ENCODE measurements at regions not wholly inside any gene's neighbourhood (a gene's known extent, or its start where the extent isn't known, plus 50 kb on each side); places are given as distances from the start of the nearest gene placed in this dataset.

DNA sequence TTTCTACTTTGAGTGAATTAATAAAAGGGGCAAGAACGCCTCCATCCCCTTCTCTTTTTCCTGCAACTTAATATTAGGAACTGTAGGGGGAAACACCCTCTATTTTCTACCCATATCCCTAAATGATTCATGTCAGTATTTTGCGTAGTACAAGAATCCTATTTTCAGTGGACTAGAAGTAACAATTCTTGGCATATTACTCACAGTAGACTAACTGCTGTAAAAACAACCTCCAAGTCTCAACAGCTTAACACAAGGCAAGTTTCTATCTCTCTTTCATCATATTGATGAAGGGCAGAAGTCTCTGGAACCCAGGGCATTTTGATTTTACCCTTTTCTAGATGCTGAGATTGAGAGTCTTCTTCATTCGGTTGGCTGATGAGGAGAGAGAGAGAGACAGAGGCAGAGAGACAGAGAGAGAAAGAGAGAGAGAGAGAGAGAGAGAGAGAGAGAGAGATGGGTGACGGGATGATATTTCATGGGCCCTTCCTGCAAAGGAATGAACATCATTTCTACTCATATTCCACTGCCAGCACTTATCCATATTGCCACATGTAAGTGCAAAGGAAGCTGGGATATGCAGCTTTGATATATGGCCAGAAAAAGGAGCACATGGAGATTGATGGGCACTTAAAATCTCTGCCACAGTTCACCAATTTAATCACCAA lies 481.6 kb downstream of the LPIN1 start:
- no peak overlapping the region for H3K27ac ChIP-seq (ENCODE audit: insufficient read depth, low read depth, low read length)
- CTCF ChIA-PET, result no interaction called here

DNA sequence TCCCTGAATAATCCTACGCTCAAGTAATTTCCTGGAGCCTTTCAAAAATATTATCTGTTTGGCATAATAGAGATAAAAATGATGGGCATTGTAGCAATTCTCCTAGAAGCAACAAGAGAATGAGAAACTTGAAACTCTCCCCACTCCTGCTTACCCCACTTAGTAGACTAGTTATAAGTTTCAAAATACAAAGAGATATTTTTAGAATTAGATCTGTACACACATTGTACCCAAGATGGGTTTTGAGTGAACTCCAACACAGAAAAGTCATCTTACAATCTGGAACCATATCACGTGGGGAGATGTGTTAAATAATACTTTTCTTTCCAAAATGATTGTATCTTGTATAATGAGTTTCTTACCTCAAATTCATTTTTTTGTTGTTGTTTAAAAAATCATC lies 484.9 kb downstream of the LPIN1 start:
- Histone ChIP-seq H3K36me3 (ENCODE audit: control insufficient read depth in 2 of 2, extremely low read depth in 1 of 2, insufficient read depth in 2 of 2, low read length in 2 of 2) (no peaks in the 10 kb centered on the region), H3K4me3 (replicated peaks in 1 of 3; ENCODE audit: insufficient read depth in 1 of 3, low read depth in 1 of 3, low read length in 3 of 3) (no peak overlapping the region), H4K20me1 (replicated peaks; ENCODE audit: control insufficient read depth, extremely low read depth, insufficient read depth, low read length) (no peaks in the 10 kb centered on the region), H3K79me2 (ENCODE audit: control insufficient read depth, insufficient read depth, low read length) (no peaks in the 10 kb centered on the region), H3K4me1 (ENCODE audit: control insufficient read depth, extremely low read depth, insufficient read depth, low read length) (no peaks in the 10 kb centered on the region), H3K9me3 (replicated peaks; ENCODE audit: control insufficient read depth, insufficient read depth, low read length) (no peaks in the 10 kb centered on the region), H3K9me1 (replicated peaks; ENCODE audit: control insufficient read depth, extremely low read depth, insufficient read depth, low read length) (no peaks in the 10 kb centered on the region), H3K27me3 (ENCODE audit: control insufficient read depth in 2 of 2, insufficient read depth in 2 of 2, low read length in 2 of 2) (peaks cover 0 to 3% of the 10 kb centered on the region in 2 experiments), H3K9ac (replicated peaks; ENCODE audit: extremely low read depth, insufficient read depth, low read length) (no peak overlapping the region), H3K27ac (ENCODE audit: insufficient read depth, low read depth, low read length) (no peak overlapping the region), H3K4me2 (ENCODE audit: insufficient read depth, low read length) (no peak overlapping the region), H2AFZ (ENCODE audit: low read depth, low read length) (no peak overlapping the region)
- dilution Hi-C loops (cut with MboI; ENCODE audit: extremely low pct_ligation_motif_present, low sequenced_read_pairs), result no loop called here
- TF ChIP-seq EZH2 (IDR thresholded peaks at IDR 0.05; ENCODE audit: borderline replicate concordance, low read depth, low read length, severe bottlenecking), result no peak
- no peak for TF ChIP-seq MYC (IDR thresholded peaks at IDR 0.05; ENCODE audit: low read depth, low read length)
- TF ChIP-seq, protein P1, sequence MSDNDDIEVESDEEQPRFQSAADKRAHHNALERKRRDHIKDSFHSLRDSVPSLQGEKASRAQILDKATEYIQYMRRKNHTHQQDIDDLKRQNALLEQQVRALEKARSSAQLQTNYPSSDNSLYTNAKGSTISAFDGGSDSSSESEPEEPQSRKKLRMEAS (IDR thresholded peaks at IDR 0.05; ENCODE audit: insufficient read depth, insufficient read length), result no peak
- no peak for TF ChIP-seq JUN (IDR thresholded peaks at IDR 0.05; ENCODE audit: borderline replicate concordance, insufficient read depth, insufficient read length, low read depth)
- TF ChIP-seq, protein P2, sequence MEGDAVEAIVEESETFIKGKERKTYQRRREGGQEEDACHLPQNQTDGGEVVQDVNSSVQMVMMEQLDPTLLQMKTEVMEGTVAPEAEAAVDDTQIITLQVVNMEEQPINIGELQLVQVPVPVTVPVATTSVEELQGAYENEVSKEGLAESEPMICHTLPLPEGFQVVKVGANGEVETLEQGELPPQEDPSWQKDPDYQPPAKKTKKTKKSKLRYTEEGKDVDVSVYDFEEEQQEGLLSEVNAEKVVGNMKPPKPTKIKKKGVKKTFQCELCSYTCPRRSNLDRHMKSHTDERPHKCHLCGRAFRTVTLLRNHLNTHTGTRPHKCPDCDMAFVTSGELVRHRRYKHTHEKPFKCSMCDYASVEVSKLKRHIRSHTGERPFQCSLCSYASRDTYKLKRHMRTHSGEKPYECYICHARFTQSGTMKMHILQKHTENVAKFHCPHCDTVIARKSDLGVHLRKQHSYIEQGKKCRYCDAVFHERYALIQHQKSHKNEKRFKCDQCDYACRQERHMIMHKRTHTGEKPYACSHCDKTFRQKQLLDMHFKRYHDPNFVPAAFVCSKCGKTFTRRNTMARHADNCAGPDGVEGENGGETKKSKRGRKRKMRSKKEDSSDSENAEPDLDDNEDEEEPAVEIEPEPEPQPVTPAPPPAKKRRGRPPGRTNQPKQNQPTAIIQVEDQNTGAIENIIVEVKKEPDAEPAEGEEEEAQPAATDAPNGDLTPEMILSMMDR (IDR thresholded peaks at IDR 0.05; ENCODE audit: extremely low read depth in 1 of 2, insufficient read depth in 1 of 2, low read depth in 1 of 2, low read length in 2 of 2), result no peak
- no peak for TF ChIP-seq FOS (IDR thresholded peaks at IDR 0.05; ENCODE audit: borderline replicate concordance, insufficient read depth, low read length)
- no peak for TF ChIP-seq GATA2 (IDR thresholded peaks at IDR 0.05; ENCODE audit: insufficient read depth, insufficient read length, low read depth, low read length)
- no peak for TF ChIP-seq POLR2AphosphoS5 (IDR thresholded peaks at IDR 0.05; ENCODE audit: insufficient read depth, low read depth, low read length)
- no peak for TF ChIP-seq POLR2A (IDR thresholded peaks at IDR 0.05; ENCODE audit: low read depth, low read length)
- no peak for FAIRE-seq
- CTCF ChIA-PET, result no interaction called here
- BruUV-seq (replicated peaks), result no TSS peak
- POLR2A ChIA-PET, result no interaction called here
- intact Hi-C loops (cut with micrococcal nuclease), result no loop called here
- no peak for DNase-seq (ENCODE audit: low read depth, low spot score)

More for the DNA sequence above, 481.6 kb downstream of the LPIN1 start:
- no peaks in the 10 kb centered on the region for H4K20me1 ChIP-seq (replicated peaks; ENCODE audit: control insufficient read depth, extremely low read depth, insufficient read depth, low read length)
- H3K9me1 ChIP-seq (replicated peaks; ENCODE audit: control insufficient read depth, extremely low read depth, insufficient read depth, low read length), result no peaks in the 10 kb centered on the region
- H3K4me1 ChIP-seq (ENCODE audit: control insufficient read depth, extremely low read depth, insufficient read depth, low read length), result no peaks in the 10 kb centered on the region
- FAIRE-seq (no peak), DNase-seq (ENCODE audit: low read depth, low spot score) (no peak)
- H3K9me3 ChIP-seq (replicated peaks; ENCODE audit: control insufficient read depth, insufficient read depth, low read length), result peaks cover 2% of the 10 kb centered on the region
- no peaks in the 10 kb centered on the region for H3K36me3 ChIP-seq (ENCODE audit: control insufficient read depth in 2 of 2, extremely low read depth in 1 of 2, insufficient read depth in 2 of 2, low read length in 2 of 2)
- no peak overlapping the region for H3K9ac ChIP-seq (replicated peaks; ENCODE audit: extremely low read depth, insufficient read depth, low read length)
- H3K79me2 ChIP-seq (ENCODE audit: control insufficient read depth, insufficient read depth, low read length), result no peaks in the 10 kb centered on the region
- no peak overlapping the region for H2AFZ ChIP-seq (ENCODE audit: low read depth, low read length)
- TF ChIP-seq FOS (IDR thresholded peaks at IDR 0.05; ENCODE audit: borderline replicate concordance, insufficient read depth, low read length) (no peak), JUN (IDR thresholded peaks at IDR 0.05; ENCODE audit: borderline replicate concordance, insufficient read depth, insufficient read length, low read depth) (no peak)
- TF ChIP-seq, protein P2 (IDR thresholded peaks at IDR 0.05; ENCODE audit: extremely low read depth in 1 of 2, insufficient read depth in 1 of 2, low read depth in 1 of 2, low read length in 2 of 2), result no peak
- dilution Hi-C loops (cut with MboI; ENCODE audit: extremely low pct_ligation_motif_present, low sequenced_read_pairs), result no loop called here
- no peak overlapping the region for H3K4me3 ChIP-seq (replicated peaks in 1 of 3; ENCODE audit: insufficient read depth in 1 of 3, low read depth in 1 of 3, low read length in 3 of 3)
- POLR2A ChIA-PET, result no interaction called here
- peaks cover 0 to 3% of the 10 kb centered on the region in 2 experiments for H3K27me3 ChIP-seq (ENCODE audit: control insufficient read depth in 2 of 2, insufficient read depth in 2 of 2, low read length in 2 of 2)
- no peak overlapping the region for H3K4me2 ChIP-seq (ENCODE audit: insufficient read depth, low read length)
- BruUV-seq (replicated peaks), result no TSS peak
- intact Hi-C loops (cut with micrococcal nuclease), result no loop called here

All from endothelial cell of umbilical vein (primary cell).